Loucy (cell line): ENCODE measurements at regions not wholly inside any gene's neighbourhood (a gene's known extent, or its start where the extent isn't known, plus 50 kb on each side); places are given as distances from the start of the nearest gene placed in this dataset.

Source experiments
- EZH2phosphoT487 ChIP-seq: fragments of 200-600 bp; IDR thresholded peaks from 2 replicates; pipeline ENCODE4 v1.6.1; 2018; ENCODE audit warnings: antibody characterized with exemption, mild to moderate bottlenecking, moderate library complexity, borderline replicate concordance
- TF ChIP-seq, protein P1 (sequence below): fragments of 200-600 bp; sonication (generic); conservative IDR thresholded peaks from 2 replicates; pipeline ENCODE4 v1.5.1; 2014; ENCODE audit warnings: mild to moderate bottlenecking, antibody characterized with exemption, low read length

DNA sequence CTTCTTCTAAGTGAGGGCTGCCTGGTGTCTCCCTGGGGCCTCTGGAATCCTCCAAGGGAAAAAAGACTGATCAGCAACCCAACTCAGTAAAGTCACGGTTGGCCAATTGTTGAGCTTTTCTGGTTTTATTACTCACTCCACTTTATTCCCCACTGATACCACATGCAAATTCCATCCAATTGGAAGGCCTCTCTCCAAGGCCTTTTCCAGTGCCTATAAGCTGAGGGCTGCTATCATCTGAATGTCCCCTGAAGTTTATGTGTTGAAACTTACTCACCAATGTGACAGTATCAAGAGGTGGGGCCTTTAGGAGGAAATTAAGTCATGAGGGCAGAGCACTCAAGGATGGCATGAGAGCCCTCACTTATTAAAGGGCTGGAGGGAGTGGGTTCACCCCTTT, 463.3 kb downstream of the BUD13 start:
- TF ChIP-seq, protein P1, sequence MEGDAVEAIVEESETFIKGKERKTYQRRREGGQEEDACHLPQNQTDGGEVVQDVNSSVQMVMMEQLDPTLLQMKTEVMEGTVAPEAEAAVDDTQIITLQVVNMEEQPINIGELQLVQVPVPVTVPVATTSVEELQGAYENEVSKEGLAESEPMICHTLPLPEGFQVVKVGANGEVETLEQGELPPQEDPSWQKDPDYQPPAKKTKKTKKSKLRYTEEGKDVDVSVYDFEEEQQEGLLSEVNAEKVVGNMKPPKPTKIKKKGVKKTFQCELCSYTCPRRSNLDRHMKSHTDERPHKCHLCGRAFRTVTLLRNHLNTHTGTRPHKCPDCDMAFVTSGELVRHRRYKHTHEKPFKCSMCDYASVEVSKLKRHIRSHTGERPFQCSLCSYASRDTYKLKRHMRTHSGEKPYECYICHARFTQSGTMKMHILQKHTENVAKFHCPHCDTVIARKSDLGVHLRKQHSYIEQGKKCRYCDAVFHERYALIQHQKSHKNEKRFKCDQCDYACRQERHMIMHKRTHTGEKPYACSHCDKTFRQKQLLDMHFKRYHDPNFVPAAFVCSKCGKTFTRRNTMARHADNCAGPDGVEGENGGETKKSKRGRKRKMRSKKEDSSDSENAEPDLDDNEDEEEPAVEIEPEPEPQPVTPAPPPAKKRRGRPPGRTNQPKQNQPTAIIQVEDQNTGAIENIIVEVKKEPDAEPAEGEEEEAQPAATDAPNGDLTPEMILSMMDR: no peak
- TF ChIP-seq EZH2phosphoT487: no peak
